NCI-H526 treated with DMSO at 0.1 percent for 48 hours (cell line): ENCODE measurements at regions not wholly inside any gene's neighbourhood (a gene's known extent, or its start where the extent isn't known, plus 50 kb on each side); places are given as distances from the start of the nearest gene placed in this dataset.

Source experiments
- DNase-seq: peaks from one replicate; lab custom pipeline; 2025; lab: John Stamatoyannopoulos, UW

GRCh38 chr4:79082997-79083396 lies 143.8 kb upstream of the PAQR3 start:
- DNase-seq: no peak

GRCh38 chr4:79081973-79082372 lies 142.7 kb upstream of the PAQR3 start:
- no peak for DNase-seq

- no peak for DNase-seq
These were observed 139.1 kb upstream of the PAQR3 start for GRCh38 chr4:79078339-79078738.

GRCh38 chr4:79074040-79074439 lies 134.8 kb upstream of the PAQR3 start:
- no peak for DNase-seq

- DNase-seq: no peak
These were observed 134.2 kb upstream of the PAQR3 start for GRCh38 chr4:79073471-79073870.

- no peak for DNase-seq
These were observed 126.0 kb upstream of the PAQR3 start for GRCh38 chr4:79065262-79065661.

GRCh38 chr4:79064806-79065205 lies 125.6 kb upstream of the PAQR3 start:
- no peak for DNase-seq

- no peak for DNase-seq
These were observed 120.6 kb upstream of the PAQR3 start for GRCh38 chr4:79059631-79060399.

GRCh38 chr4:79057772-79058171 lies 118.5 kb upstream of the PAQR3 start:
- no peak for DNase-seq

GRCh38 chr4:79053754-79054153 lies 114.5 kb upstream of the PAQR3 start:
- no peak for DNase-seq

GRCh38 chr4:79050541-79050880 lies 111.3 kb upstream of the PAQR3 start:
- DNase-seq: no peak

GRCh38 chr4:79049840-79050540 lies 110.8 kb upstream of the PAQR3 start:
- peak; percentile 22 for DNase-seq

- DNase-seq: no peak
These were observed 109.6 kb upstream of the PAQR3 start for GRCh38 chr4:79048878-79049277.

- DNase-seq: no peak
These were observed 108.1 kb upstream of the PAQR3 start for GRCh38 chr4:79047316-79047715.

- DNase-seq: no peak
These were observed 106.9 kb upstream of the PAQR3 start for GRCh38 chr4:79046016-79046592.

- no peak for DNase-seq
These were observed 105.0 kb upstream of the PAQR3 start for GRCh38 chr4:79044141-79044659.

GRCh38 chr4:79043138-79043537 lies 103.9 kb upstream of the PAQR3 start:
- no peak for DNase-seq

GRCh38 chr4:79042079-79042674 lies 102.9 kb upstream of the PAQR3 start:
- DNase-seq: no peak

- DNase-seq: no peak
These were observed 95.3 kb upstream of the PAQR3 start for GRCh38 chr4:79034544-79034943.

- DNase-seq: no peak
These were observed 91.7 kb upstream of the PAQR3 start for GRCh38 chr4:79030973-79031372.

- DNase-seq: no peak
These were observed 88.4 kb upstream of the PAQR3 start for GRCh38 chr4:79027656-79028055.

GRCh38 chr4:79025170-79025569 lies 85.9 kb upstream of the PAQR3 start:
- DNase-seq: no peak
